NT2/D1 (cell line): ENCODE measurements at regions not wholly inside any gene's neighbourhood (a gene's known extent, or its start where the extent isn't known, plus 50 kb on each side); places are given as distances from the start of the nearest gene placed in this dataset.

ENCODE experiments used
- SUZ12 ChIP-seq: IDR thresholded peaks from 2 replicates; pipeline ENCODE4 v1.6.1; 2011; ENCODE audit not compliant: insufficient read length, insufficient read depth; ENCODE audit errors: extremely low read depth
- YY1 ChIP-seq: IDR thresholded peaks from 2 replicates; pipeline ENCODE4 v1.6.1; 2011; ENCODE audit not compliant: insufficient read length, insufficient read depth
- ZNF274 ChIP-seq: IDR thresholded peaks from 2 replicates; pipeline ENCODE4 v1.6.1; 2011; ENCODE audit warnings: mild to moderate bottlenecking, low read depth, low read length

- no peak for TF ChIP-seq ZNF274
- TF ChIP-seq YY1: no peak
- no peak for TF ChIP-seq SUZ12
These were observed 259.8 kb upstream of the NR5A2 start for GRCh38 chr1:199767700-199768099.
